Esophagus squamous epithelium (tissue), 5 donors: ENCODE measurements at regions not wholly inside any gene's neighbourhood (a gene's known extent, or its start where the extent isn't known, plus 50 kb on each side); places are given as distances from the start of the nearest gene placed in this dataset.

ENCODE experiments used
- DNase-seq: peaks from one replicate; lab custom pipeline; 2025; lab: John Stamatoyannopoulos, UW
- H3K27ac ChIP-seq, 4 donors: fragments of 200-600 bp; sonication (generic); one replicate each; pipeline ENCODE4 v1.5.1; 2016 to 2019; ENCODE audit warnings: mild to moderate bottlenecking in 1 of 4
- H3K27me3 ChIP-seq, 4 donors: fragments of 200-600 bp; sonication (generic); 1 replicate in 3 of 4; 2 replicates in 1 of 4; pipeline versions ENCODE4 v1.5.1 to v1.6.0; 2017 to 2021; ENCODE audit warnings: antibody characterized with exemption in 1 of 4
- H3K36me3 ChIP-seq, 3 donors: fragments of 200-600 bp; sonication (generic); one replicate each; pipeline ENCODE4 v1.5.1; 2016 to 2019
- H3K4me1 ChIP-seq, 3 donors: fragments of 200-600 bp; sonication (generic); one replicate each; pipeline ENCODE4 v1.5.1; 2017 to 2019
- H3K4me3 ChIP-seq, 4 donors: fragments of 200-600 bp; sonication (generic); 1 replicate in 3 of 4; 2 replicates in 1 of 4; pipeline ENCODE4 v1.5.1; 2016 to 2019; ENCODE audit warnings: mild to moderate bottlenecking in 2 of 4, moderate library complexity in 1 of 4
- H3K9me3 ChIP-seq, 3 donors: fragments of 200-600 bp; sonication (generic); one replicate each; pipeline ENCODE4 v1.5.1; 2016 to 2019
- CTCF ChIP-seq, 6 experiments: fragments of 450-650 bp in 4 of 6; fragments of 200-600 bp in 2 of 6; sonication (generic) in 2 of 6; IDR thresholded peaks; one replicate each; pipeline ENCODE4 v1.5.1; 2016 to 2019; ENCODE audit warnings: antibody characterized with exemption in 6 of 6, mild to moderate bottlenecking in 4 of 6, moderate library complexity in 4 of 6
- POLR2A ChIP-seq, 4 donors: fragments of 450-650 bp; IDR thresholded peaks; one replicate each; pipeline ENCODE4 v1.6.1; 2017; ENCODE audit warnings: antibody characterized with exemption in 4 of 4, mild to moderate bottlenecking in 4 of 4, moderate library complexity in 3 of 4
- WGBS, 2 donors: methylation state at CpG; one replicate each; pipeline ENCODE4 v1.1.5; 2018; 5-methylcytosine and 5-hydroxymethylcytosine counted together
- intact Hi-C: fragments of 100-400 bp; cut with DNase I; formaldehyde crosslinking; loops from one replicate; pipeline ENCODE4 v1.15.0; 2022
- donor health status: DM: yes; HTN: yes; CAD: no.

GRCh38 chr3:54053211-54053610 is 69.1 kb upstream of the CACNA2D3 start:
- Histone ChIP-seq H3K9me3 (no peaks in the 10 kb centered on the region), H3K36me3 (no peaks in the 10 kb centered on the region), H3K4me3 (no peak overlapping the region), H3K27ac (no peak overlapping the region), H3K27me3 (no peaks in the 10 kb centered on the region), H3K4me1 (no peaks in the 10 kb centered on the region)
- DNase-seq: no peak
- TF ChIP-seq POLR2A (IDR thresholded peaks at IDR 0.05) (no peak), CTCF (IDR thresholded peaks at IDR 0.05) (no peak)
- intact Hi-C loops: no loop called here
- 40 to 55% methylated on average over 5 of the region's 5 CpGs for WGBS, 2 donors

GRCh38 chr3:54047568-54047967 is 74.8 kb upstream of the CACNA2D3 start:
- intact Hi-C loops: no loop called here
- Histone ChIP-seq H3K27me3 (no peaks in the 10 kb centered on the region), H3K9me3 (no peaks in the 10 kb centered on the region), H3K36me3 (no peaks in the 10 kb centered on the region), H3K27ac (no peak overlapping the region), H3K4me3 (no peak overlapping the region), H3K4me1 (peaks cover 0 to 16% (median 0%) of the 10 kb centered on the region in 3 donors)
- 68 to 75% methylated on average over 5 of the region's 5 CpGs for WGBS, 2 donors
- DNase-seq: no peak
- TF ChIP-seq POLR2A (IDR thresholded peaks at IDR 0.05) (no peak), CTCF (IDR thresholded peaks at IDR 0.05) (no peak)

- no peak for DNase-seq
- Histone ChIP-seq H3K9me3 (no peaks in the 10 kb centered on the region), H3K36me3 (no peaks in the 10 kb centered on the region), H3K4me3 (no peak overlapping the region), H3K4me1 (peaks cover 0 to 24% (median 0%) of the 10 kb centered on the region in 3 donors), H3K27ac (no peak overlapping the region), H3K27me3 (no peaks in the 10 kb centered on the region)
- no peak for TF ChIP-seq CTCF (IDR thresholded peaks at IDR 0.05)
- TF ChIP-seq POLR2A (IDR thresholded peaks at IDR 0.05): no peak
- intact Hi-C loops: no loop called here
Observed at GRCh38 chr3:54046641-54047214, 75.6 kb upstream of the CACNA2D3 start.

GRCh38 chr3:54045061-54045815 is 77.1 kb upstream of the CACNA2D3 start:
- intact Hi-C loops: no loop called here
- H3K36me3 ChIP-seq: no peaks in the 10 kb centered on the region
- no peak overlapping the region for H3K27ac ChIP-seq
- H3K27me3 ChIP-seq: no peaks in the 10 kb centered on the region
- peaks cover 0 to 24% (median 0%) of the 10 kb centered on the region in 3 donors for H3K4me1 ChIP-seq
- DNase-seq: no peak
- H3K9me3 ChIP-seq: no peaks in the 10 kb centered on the region
- no peak overlapping the region for H3K4me3 ChIP-seq
- TF ChIP-seq CTCF (IDR thresholded peaks at IDR 0.05) (no peak), POLR2A (IDR thresholded peaks at IDR 0.05) (no peak)
- 71 to 81% methylated on average over 3 of the region's 3 CpGs for WGBS, 2 donors

GRCh38 chr3:54042259-54042823 is 80.0 kb upstream of the CACNA2D3 start:
- Histone ChIP-seq H3K9me3 (no peaks in the 10 kb centered on the region), H3K27me3 (no peaks in the 10 kb centered on the region), H3K4me1 (peaks cover 0 to 24% (median 0%) of the 10 kb centered on the region in 3 donors), H3K36me3 (no peaks in the 10 kb centered on the region), H3K27ac (no peak overlapping the region), H3K4me3 (no peak overlapping the region)
- no peak for TF ChIP-seq CTCF (IDR thresholded peaks at IDR 0.05)
- 49% methylated on average over 4 to 5 of the region's 5 CpGs for WGBS, 2 donors
- intact Hi-C loops: no loop called here
- no peak for DNase-seq
